Fibroblast of the aortic adventitia (primary cell): ENCODE measurements at regions not wholly inside any gene's neighbourhood (a gene's known extent, or its start where the extent isn't known, plus 50 kb on each side); places are given as distances from the start of the nearest gene placed in this dataset.

ENCODE experiments used
- DNase-seq: peaks from one replicate; pipeline ENCODE4 v3.0.0-alpha.2; 2010; ENCODE audit warnings: low read depth
- H3K4me3 ChIP-seq: 2 replicates; pipeline ENCODE4 v1.5.1; 2011; ENCODE audit warnings: low read depth, mild to moderate bottlenecking, control low read depth, low read length, moderate library complexity
- CTCF ChIP-seq: IDR thresholded peaks from 2 replicates; pipeline ENCODE4 v1.5.1; 2011; ENCODE audit warnings: mild to moderate bottlenecking, low read length, control low read depth, inconsistent platforms; ENCODE audit not compliant: insufficient read depth

GRCh38 chr18:70418546-70419311, 129.9 kb downstream of the SOCS6 start:
- no peak for TF ChIP-seq CTCF

GRCh38 chr18:70417847-70418246, 129.0 kb downstream of the SOCS6 start:
- no peak overlapping the region for H3K4me3 ChIP-seq
- DNase-seq, result no peak
- no peak for TF ChIP-seq CTCF

More at GRCh38 chr18:70418546-70419311, 129.9 kb downstream of the SOCS6 start:
- DNase-seq, result no peak
- no peak overlapping the region for H3K4me3 ChIP-seq

DNA sequence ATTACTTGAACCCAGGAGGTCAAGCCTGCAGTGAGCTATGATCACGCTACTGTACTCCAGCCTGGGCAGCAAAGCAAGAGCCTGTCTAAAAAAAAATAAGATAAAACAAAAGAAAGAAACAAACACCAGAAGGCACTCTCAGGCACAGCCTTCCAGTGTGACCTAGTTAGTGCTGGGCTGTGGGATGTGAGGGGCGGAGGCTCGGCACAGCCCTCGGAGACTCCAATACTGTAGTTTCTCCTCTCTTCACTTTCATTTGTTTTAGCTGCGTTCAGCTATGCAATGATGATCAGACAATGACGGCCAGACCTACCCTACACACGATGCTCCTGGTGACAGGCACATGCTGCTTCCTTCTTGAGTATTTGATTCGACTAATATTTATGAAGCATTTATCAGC, 127.7 kb downstream of the SOCS6 start:
- DNase-seq, result no peak
- no peak overlapping the region for H3K4me3 ChIP-seq
- TF ChIP-seq CTCF, result no peak

GRCh38 chr18:70415823-70416488, 127.1 kb downstream of the SOCS6 start:
- H3K4me3 ChIP-seq, result no peak overlapping the region
- TF ChIP-seq CTCF, result no peak
- no peak for DNase-seq

DNA sequence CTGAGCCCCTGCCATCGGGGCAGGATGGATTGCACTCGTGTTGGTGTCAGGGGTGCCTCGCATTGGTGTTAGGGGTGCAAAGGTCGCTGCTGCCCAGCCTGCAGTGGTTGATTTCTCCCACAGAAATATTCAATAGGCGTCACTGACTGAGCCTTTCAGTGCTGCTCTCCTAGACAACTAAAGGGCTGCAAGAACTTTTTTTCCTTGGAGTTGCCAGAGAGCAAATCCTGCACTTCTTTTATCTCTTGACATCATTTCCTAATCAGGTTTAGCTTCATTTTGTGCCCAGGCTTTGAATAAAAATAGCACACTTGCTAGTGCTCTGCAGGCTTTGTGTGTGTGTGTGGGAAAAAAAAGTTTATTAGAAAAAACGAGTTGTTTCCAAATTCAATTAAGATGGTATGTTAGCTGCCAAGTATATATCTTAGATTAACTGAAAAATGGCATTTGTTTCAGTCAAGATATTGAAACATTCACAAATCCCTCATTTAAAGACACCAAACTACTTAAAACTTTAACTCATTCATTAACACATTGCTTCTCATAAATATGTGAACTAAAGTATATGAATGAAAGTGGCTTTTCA, 125.6 kb downstream of the SOCS6 start:
- DNase-seq, result peak; percentile 72
- no peak for TF ChIP-seq CTCF
- no peak overlapping the region for H3K4me3 ChIP-seq

DNA sequence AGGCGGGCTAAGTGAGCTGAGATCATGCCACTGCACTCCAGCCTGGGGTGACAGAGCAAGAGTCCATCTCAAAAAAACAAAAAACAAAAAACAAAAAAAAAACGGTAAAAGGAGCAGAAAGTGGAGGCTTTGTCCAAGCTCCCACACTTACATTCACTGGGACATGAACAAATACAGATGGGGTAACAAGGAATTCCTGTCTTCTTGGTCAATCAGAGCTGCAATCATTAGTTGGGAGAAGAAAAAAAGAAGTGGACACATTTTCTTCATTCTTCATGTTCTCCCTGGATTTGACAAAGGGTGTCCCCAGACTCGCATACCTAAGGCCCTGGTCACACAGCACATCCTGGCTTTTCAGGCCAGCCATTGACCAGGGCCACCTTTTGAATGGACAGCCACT, 124.6 kb downstream of the SOCS6 start:
- no peak overlapping the region for H3K4me3 ChIP-seq
- no peak for DNase-seq
- no peak for TF ChIP-seq CTCF
